ENCODE measurements at regions not wholly inside any gene's neighbourhood (a gene's known extent, or its start where the extent isn't known, plus 50 kb on each side); places are given as distances from the start of the nearest gene placed in this dataset.
"Not testable (repeated sequence)": the region's sequence is repeated elsewhere in the genome, so short reads cannot be mapped to it uniquely, and the experiment has no call there.

DNA sequence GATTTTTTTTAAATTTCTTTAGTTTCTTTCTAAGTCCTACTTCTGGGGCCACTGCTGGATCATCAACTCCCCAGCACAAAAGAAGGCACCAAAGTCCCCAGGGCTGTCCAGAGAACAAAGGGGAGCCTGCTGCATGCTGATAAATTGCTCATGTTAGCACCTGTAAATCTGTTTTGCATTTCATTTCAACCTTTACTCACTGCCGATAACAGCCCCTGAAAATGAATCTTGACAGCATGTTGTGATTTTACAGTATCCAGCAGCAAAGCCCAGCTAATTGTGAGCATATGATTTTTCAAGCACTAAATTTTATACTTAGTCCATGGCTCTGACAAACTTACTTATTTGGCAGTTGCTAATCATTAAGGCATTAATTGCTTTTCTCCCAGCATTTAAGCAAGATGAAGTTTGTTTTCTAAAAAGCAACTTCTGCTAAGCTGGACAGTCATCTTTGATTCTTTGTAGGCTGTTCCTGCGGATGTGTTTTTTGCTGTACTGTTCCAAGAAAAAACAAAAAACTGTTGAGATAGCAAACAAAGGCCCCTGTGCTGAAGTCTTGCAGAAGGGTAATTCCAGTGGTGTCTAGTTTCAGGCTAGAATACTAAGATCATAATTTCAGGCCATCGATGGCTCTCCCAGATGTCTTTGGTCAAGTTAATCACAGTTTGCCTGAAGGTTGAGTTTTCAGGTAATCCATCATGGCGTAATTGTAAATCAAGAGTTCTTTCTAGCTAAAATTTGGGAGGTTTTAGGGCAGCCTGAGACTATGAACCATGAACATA lies 73.1 kb upstream of the GAS1 start:
- H3K79me2 ChIP-seq (ENCODE audit: insufficient read depth, low read length) = no peaks in the 10 kb centered on the region
- H4K20me1 ChIP-seq (ENCODE audit: insufficient read depth, low read length) = no peaks in the 10 kb centered on the region
- no peaks in the 10 kb centered on the region for H3K9me3 ChIP-seq (ENCODE audit: low read depth, low read length)
- DNase-seq (ENCODE audit: insufficient read length, low spot score, missing footprints) = no peak
- H3K27me3 ChIP-seq (ENCODE audit: insufficient read depth, low read length) = no peaks in the 10 kb centered on the region
- H3K4me1 ChIP-seq (ENCODE audit: insufficient read depth, low read length) = no peaks in the 10 kb centered on the region
- TF ChIP-seq, protein P1, sequence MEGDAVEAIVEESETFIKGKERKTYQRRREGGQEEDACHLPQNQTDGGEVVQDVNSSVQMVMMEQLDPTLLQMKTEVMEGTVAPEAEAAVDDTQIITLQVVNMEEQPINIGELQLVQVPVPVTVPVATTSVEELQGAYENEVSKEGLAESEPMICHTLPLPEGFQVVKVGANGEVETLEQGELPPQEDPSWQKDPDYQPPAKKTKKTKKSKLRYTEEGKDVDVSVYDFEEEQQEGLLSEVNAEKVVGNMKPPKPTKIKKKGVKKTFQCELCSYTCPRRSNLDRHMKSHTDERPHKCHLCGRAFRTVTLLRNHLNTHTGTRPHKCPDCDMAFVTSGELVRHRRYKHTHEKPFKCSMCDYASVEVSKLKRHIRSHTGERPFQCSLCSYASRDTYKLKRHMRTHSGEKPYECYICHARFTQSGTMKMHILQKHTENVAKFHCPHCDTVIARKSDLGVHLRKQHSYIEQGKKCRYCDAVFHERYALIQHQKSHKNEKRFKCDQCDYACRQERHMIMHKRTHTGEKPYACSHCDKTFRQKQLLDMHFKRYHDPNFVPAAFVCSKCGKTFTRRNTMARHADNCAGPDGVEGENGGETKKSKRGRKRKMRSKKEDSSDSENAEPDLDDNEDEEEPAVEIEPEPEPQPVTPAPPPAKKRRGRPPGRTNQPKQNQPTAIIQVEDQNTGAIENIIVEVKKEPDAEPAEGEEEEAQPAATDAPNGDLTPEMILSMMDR (IDR thresholded peaks at IDR 0.05; ENCODE audit: extremely low read depth, low read depth, low read length) = no peak
- no peaks in the 10 kb centered on the region for H3K36me3 ChIP-seq (ENCODE audit: insufficient read depth, low read length)
- H3K4me2 ChIP-seq (ENCODE audit: insufficient read depth, low read length) = no peak overlapping the region
- H2AFZ ChIP-seq (ENCODE audit: low read length) = no peak overlapping the region
- no peak overlapping the region for H3K27ac ChIP-seq (ENCODE audit: low read depth, low read length)
- no peak overlapping the region for H3K4me3 ChIP-seq (ENCODE audit: insufficient read depth, low read length)

- no peaks in the 10 kb centered on the region for H3K4me1 ChIP-seq (ENCODE audit: insufficient read depth, low read length)
- no peaks in the 10 kb centered on the region for H4K20me1 ChIP-seq (ENCODE audit: insufficient read depth, low read length)
- no peak overlapping the region for H3K4me2 ChIP-seq (ENCODE audit: insufficient read depth, low read length)
- no peak overlapping the region for H3K27ac ChIP-seq (ENCODE audit: low read depth, low read length)
- TF ChIP-seq, protein P1 (IDR thresholded peaks at IDR 0.05; ENCODE audit: extremely low read depth, low read depth, low read length) = no peak
- no peaks in the 10 kb centered on the region for H3K27me3 ChIP-seq (ENCODE audit: insufficient read depth, low read length)
- H3K9me3 ChIP-seq (ENCODE audit: low read depth, low read length) = no peaks in the 10 kb centered on the region
- DNase-seq (ENCODE audit: insufficient read length, low spot score, missing footprints) = no peak
- H3K4me3 ChIP-seq (ENCODE audit: insufficient read depth, low read length) = no peak overlapping the region
- H3K79me2 ChIP-seq (ENCODE audit: insufficient read depth, low read length) = no peaks in the 10 kb centered on the region
- no peak overlapping the region for H2AFZ ChIP-seq (ENCODE audit: low read length)
- H3K36me3 ChIP-seq (ENCODE audit: insufficient read depth, low read length) = no peaks in the 10 kb centered on the region
Observed at GRCh38 chr9:87022178-87022577, 74.9 kb upstream of the GAS1 start.

- H3K4me2 ChIP-seq (ENCODE audit: insufficient read depth, low read length) = no peak overlapping the region
- no peaks in the 10 kb centered on the region for H3K27me3 ChIP-seq (ENCODE audit: insufficient read depth, low read length)
- DNase-seq (ENCODE audit: insufficient read length, low spot score, missing footprints) = no peak
- TF ChIP-seq, protein P1 (IDR thresholded peaks at IDR 0.05; ENCODE audit: extremely low read depth, low read depth, low read length) = no peak
- H3K9me3 ChIP-seq (ENCODE audit: low read depth, low read length) = no peaks in the 10 kb centered on the region
- H3K4me1 ChIP-seq (ENCODE audit: insufficient read depth, low read length) = no peaks in the 10 kb centered on the region
- H3K4me3 ChIP-seq (ENCODE audit: insufficient read depth, low read length) = no peak overlapping the region
- H3K79me2 ChIP-seq (ENCODE audit: insufficient read depth, low read length) = no peaks in the 10 kb centered on the region
- no peak overlapping the region for H3K27ac ChIP-seq (ENCODE audit: low read depth, low read length)
- H3K36me3 ChIP-seq (ENCODE audit: insufficient read depth, low read length) = no peaks in the 10 kb centered on the region
- H2AFZ ChIP-seq (ENCODE audit: low read length) = no peak overlapping the region
- H4K20me1 ChIP-seq (ENCODE audit: insufficient read depth, low read length) = no peaks in the 10 kb centered on the region
Observed at GRCh38 chr9:87026204-87026603, 78.9 kb upstream of the GAS1 start.

DNA sequence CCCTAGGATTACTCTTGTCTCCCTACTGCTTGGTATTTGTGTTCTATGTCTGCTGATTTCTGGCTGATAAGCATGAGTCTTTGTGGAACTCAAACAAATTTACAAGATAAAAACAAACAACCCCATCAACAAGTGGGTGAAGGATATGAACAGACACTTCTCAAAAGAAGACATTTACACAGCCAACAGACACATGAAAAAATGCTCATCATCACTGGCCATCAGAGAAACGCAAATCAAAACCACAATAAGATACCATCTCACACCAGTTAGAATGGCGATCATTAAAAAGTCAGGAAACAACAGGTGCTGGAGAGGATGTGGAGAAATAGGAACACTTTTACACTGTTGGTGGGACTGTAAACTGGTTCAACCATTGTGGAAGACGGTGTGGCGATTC lies 81.5 kb upstream of the GAS1 start:
- H3K27me3 ChIP-seq (ENCODE audit: insufficient read depth, low read length); H2AFZ ChIP-seq (ENCODE audit: low read length): not testable (repeated sequence)

More for the DNA sequence above, 81.5 kb upstream of the GAS1 start:
- H3K4me2 ChIP-seq (ENCODE audit: insufficient read depth, low read length); H3K9me3 ChIP-seq (ENCODE audit: low read depth, low read length); H3K79me2 ChIP-seq (ENCODE audit: insufficient read depth, low read length); H3K27ac ChIP-seq (ENCODE audit: low read depth, low read length); H3K4me1 ChIP-seq (ENCODE audit: insufficient read depth, low read length); DNase-seq (ENCODE audit: insufficient read length, low spot score, missing footprints); H3K36me3 ChIP-seq (ENCODE audit: insufficient read depth, low read length); H4K20me1 ChIP-seq (ENCODE audit: insufficient read depth, low read length); H3K4me3 ChIP-seq (ENCODE audit: insufficient read depth, low read length): not testable (repeated sequence)

All from osteoblast (primary cell).